ENCODE measurements at regions not wholly inside any gene's neighbourhood (a gene's known extent, or its start where the extent isn't known, plus 50 kb on each side); places are given as distances from the start of the nearest gene placed in this dataset.

- Histone ChIP-seq H3K36me3 (no peaks in the 10 kb centered on the region), H3K9me3 (no peaks in the 10 kb centered on the region), H3K4me3 (no peak overlapping the region), H3K4me1 (no peaks in the 10 kb centered on the region), H3K27ac (replicated peaks in 1 of 4) (no peak overlapping the region), H3K27me3 (no peaks in the 10 kb centered on the region)
- no peak for DNase-seq (ENCODE audit: extremely low spot score)
- WGBS = 100% methylated on average over 1 of the region's 1 CpG
- intact Hi-C loops (cut with DNase I) = no loop called here
- TF ChIP-seq POLR2A (IDR thresholded peaks at IDR 0.05; ENCODE audit: low read depth) = no peak
- TF ChIP-seq EP300 (IDR thresholded peaks at IDR 0.05) = no peak
- no peak for TF ChIP-seq CTCF (IDR thresholded peaks at IDR 0.05)
- TF ChIP-seq POLR2AphosphoS5 (IDR thresholded peaks at IDR 0.05) = no peak
These were observed 193.9 kb upstream of the RASGEF1B start for GRCh38 chr4:81665649-81666048.

- Histone ChIP-seq H3K4me1 (no peaks in the 10 kb centered on the region), H3K4me3 (no peak overlapping the region), H3K36me3 (no peaks in the 10 kb centered on the region), H3K27ac (replicated peaks in 1 of 4) (no peak overlapping the region), H3K27me3 (no peaks in the 10 kb centered on the region), H3K9me3 (no peaks in the 10 kb centered on the region)
- intact Hi-C loops (cut with DNase I) = no loop called here
- DNase-seq (ENCODE audit: extremely low spot score) = no peak
- no peak for TF ChIP-seq POLR2A (IDR thresholded peaks at IDR 0.05; ENCODE audit: low read depth)
- no peak for TF ChIP-seq POLR2AphosphoS5 (IDR thresholded peaks at IDR 0.05)
These were observed 193.3 kb upstream of the RASGEF1B start for GRCh38 chr4:81665045-81665444.

- WGBS = 76% methylated on average over 4 of the region's 4 CpGs
- Histone ChIP-seq H3K36me3 (no peaks in the 10 kb centered on the region), H3K4me3 (no peak overlapping the region), H3K27ac (replicated peaks in 1 of 4) (no peak overlapping the region), H3K9me3 (no peaks in the 10 kb centered on the region), H3K27me3 (no peaks in the 10 kb centered on the region), H3K4me1 (no peaks in the 10 kb centered on the region)
- TF ChIP-seq POLR2A (IDR thresholded peaks at IDR 0.05; ENCODE audit: low read depth) = no peak
- TF ChIP-seq POLR2AphosphoS5 (IDR thresholded peaks at IDR 0.05) = no peak
- no peak for TF ChIP-seq EP300 (IDR thresholded peaks at IDR 0.05)
- no peak for TF ChIP-seq CTCF (IDR thresholded peaks at IDR 0.05)
- DNase-seq (ENCODE audit: extremely low spot score) = no peak
- intact Hi-C loops (cut with DNase I) = no loop called here
These were observed 192.4 kb upstream of the RASGEF1B start for GRCh38 chr4:81664079-81664478.

GRCh38 chr4:81663368-81663767 is 191.7 kb upstream of the RASGEF1B start:
- H3K36me3 ChIP-seq = no peaks in the 10 kb centered on the region
- no peaks in the 10 kb centered on the region for H3K27me3 ChIP-seq
- no peak for TF ChIP-seq CTCF (IDR thresholded peaks at IDR 0.05)
- no peak for TF ChIP-seq EP300 (IDR thresholded peaks at IDR 0.05)
- no peak for TF ChIP-seq POLR2A (IDR thresholded peaks at IDR 0.05; ENCODE audit: low read depth)
- TF ChIP-seq POLR2AphosphoS5 (IDR thresholded peaks at IDR 0.05) = no peak
- H3K9me3 ChIP-seq = no peaks in the 10 kb centered on the region
- no peaks in the 10 kb centered on the region for H3K4me1 ChIP-seq
- intact Hi-C loops (cut with DNase I) = no loop called here
- DNase-seq (ENCODE audit: extremely low spot score) = no peak
- WGBS = 78% methylated on average over 2 of the region's 2 CpGs
- H3K4me3 ChIP-seq = no peak overlapping the region
- no peak overlapping the region for H3K27ac ChIP-seq (replicated peaks in 1 of 4)

GRCh38 chr4:81659051-81659450 is 187.3 kb upstream of the RASGEF1B start:
- Histone ChIP-seq H3K4me1 (no peaks in the 10 kb centered on the region), H3K36me3 (no peaks in the 10 kb centered on the region), H3K27me3 (no peaks in the 10 kb centered on the region), H3K27ac (replicated peaks in 1 of 4) (no peak overlapping the region), H3K4me3 (no peak overlapping the region), H3K9me3 (peaks cover 0 to 4% (median 0%) of the 10 kb centered on the region in 4 donors)
- TF ChIP-seq CTCF (IDR thresholded peaks at IDR 0.05) = no peak
- TF ChIP-seq POLR2AphosphoS5 (IDR thresholded peaks at IDR 0.05) = no peak
- TF ChIP-seq POLR2A (IDR thresholded peaks at IDR 0.05; ENCODE audit: low read depth) = no peak
- TF ChIP-seq EP300 (IDR thresholded peaks at IDR 0.05) = no peak
- no peak for DNase-seq (ENCODE audit: extremely low spot score)
- intact Hi-C loops (cut with DNase I) = no loop called here
